Stimulated activated CD4-positive, alpha-beta T cell treated with anti-CD3 and anti-CD28 coated beads, Interleukin-15, amount 100 ng/mL, for 24 hours (primary cell): ENCODE measurements at regions not wholly inside any gene's neighbourhood (a gene's known extent, or its start where the extent isn't known, plus 50 kb on each side); places are given as distances from the start of the nearest gene placed in this dataset.

Source experiments
- DNase-seq: peaks from one replicate; pipeline ENCODE4 v3.0.0-alpha.2; 2020

DNA sequence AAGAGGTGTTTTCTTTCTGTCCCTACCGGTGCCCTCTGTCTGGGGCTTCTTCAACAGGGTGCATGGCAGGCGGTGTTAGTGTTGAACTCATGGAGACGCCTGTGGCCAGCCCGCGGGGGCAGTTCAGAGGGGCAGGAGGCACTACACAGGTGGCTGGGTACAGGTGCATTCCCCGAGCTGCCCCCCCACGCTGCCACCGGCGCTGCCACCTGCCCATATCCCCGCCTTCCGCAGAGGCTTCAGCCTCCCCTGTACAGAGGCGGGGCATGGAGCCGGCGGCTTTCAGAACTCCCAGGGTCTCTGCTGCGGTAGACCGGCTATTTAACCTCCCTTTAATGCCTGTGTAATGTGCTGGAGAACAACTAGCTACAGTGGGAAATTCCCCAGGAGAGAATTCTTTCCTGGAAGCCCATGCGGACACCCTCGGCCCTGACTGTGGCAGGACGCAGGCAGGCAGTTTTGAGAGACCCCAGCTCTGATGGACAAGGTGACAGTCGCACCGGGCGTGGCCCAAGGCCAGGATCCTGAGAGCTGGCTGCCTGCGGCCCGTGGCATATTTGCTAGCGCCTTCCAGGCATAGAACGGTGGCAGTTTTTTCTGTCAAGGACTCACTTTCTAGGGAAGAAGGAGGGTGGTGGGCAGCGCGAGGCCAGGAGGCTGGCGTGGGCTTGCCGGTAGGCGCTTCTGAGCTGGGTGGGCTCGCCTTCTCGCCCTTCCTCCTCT lies 53.7 kb upstream of the ZNF32 start:
- DNase-seq: no peak

DNA sequence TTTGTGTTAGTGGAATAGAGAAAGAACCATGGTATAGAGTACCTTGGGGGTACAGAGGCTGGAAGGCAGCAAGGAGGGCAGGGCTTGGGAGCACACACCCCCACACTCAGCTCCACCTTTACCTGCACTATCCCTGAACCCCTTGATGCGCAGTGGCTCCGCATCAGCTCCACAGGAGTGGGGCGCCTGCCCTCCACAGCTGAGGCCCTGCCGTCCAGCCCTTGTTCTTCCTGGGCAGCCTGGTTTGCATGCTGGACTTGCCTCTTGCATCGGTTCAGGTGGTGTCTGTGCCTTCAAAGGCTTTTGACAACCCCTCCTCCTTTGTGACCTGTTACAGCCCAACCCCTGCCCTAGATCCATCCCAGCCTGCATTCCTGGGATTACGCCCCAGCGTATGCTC lies 52.6 kb upstream of the ZNF32 start:
- no peak for DNase-seq

DNA sequence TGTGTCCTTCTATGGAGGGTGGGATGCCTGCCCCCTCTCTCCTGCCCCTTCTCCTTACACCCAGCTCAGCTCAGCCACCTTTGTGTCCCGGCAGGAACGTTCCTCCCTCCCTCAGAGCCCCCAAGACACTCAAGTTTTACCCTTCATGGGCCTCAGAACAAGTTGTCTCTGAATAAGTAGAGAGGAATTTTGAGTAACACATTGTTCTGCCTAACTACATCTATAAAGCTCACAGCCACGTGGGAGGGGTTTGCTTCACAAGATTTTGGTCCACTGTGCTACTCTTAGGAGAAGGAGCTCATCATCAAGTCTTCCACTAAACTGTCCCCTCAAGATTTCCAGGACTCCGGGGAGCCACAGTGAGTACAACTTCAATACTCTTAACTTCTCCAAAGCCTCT lies 51.6 kb upstream of the ZNF32 start:
- DNase-seq: no peak

DNA sequence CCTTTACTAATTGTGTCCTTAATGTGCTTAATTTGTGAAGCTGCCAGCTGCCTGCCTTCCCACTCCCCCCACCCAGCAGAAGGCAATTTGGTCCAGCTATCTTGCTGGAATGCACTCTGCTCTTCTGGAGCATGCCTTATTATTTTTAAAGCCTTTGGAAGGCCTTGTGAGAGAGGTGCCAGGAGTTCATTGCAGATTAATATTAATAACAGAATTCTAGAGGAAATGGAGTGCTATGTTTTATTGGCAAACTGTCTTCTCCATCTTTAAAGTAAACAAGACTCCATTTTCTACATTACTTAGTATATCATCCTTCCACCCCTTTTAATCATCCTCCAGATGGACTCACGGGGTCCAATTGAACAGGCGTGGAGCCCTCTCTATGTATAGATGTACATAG lies 50.8 kb upstream of the ZNF32 start:
- no peak for DNase-seq
